ENCODE measurements at regions not wholly inside any gene's neighbourhood (a gene's known extent, or its start where the extent isn't known, plus 50 kb on each side); places are given as distances from the start of the nearest gene placed in this dataset.

DNA sequence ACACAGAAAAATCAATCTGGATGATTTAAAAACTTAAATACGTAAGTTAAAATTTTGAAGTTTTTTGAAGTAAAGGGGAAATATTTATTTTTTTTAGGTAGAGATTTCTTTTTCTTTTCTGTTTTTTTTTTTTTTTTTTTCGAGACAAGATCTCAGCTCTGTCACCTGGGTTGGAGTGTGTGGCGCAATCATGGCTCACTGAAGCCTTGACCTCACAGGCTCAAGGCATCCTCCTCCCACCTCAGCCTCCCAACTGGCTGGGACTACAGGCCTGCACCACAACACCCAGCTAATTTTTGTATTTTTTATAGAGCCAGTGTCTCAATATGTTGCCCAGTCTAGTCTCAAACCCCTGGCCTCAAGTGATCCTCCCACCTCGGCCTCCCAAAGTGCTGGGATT, 120.4 kb upstream of the CLDN10 start:
- no peak for TF ChIP-seq CTCF (IDR thresholded peaks at IDR 0.05; ENCODE audit: low read depth, low read length, missing control alignments)
- no peak for DNase-seq (ENCODE audit: extremely low read depth, low read depth)
- H3K4me3 ChIP-seq (replicated peaks; ENCODE audit: low read depth, low read length), result no peak overlapping the region

DNA sequence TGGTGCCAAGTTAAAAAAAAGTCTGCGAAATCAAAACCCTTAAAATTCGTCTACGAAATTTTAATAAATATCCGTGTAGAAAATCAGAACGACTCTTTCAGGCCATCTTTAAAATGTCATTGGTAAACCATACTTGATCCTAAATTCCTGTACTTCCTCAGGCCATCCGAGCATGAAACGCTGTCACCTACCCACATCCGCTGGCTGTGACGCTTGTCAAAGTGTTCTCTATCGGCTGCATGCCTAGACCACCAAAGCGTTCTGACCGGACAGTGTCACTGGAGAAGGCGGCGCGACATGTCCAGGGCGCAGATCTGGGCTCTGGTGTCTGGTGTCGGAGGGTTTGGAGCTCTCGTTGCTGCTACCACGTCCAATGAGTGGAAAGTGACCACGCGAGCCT, 119.0 kb upstream of the CLDN10 start:
- no peak for DNase-seq (ENCODE audit: extremely low read depth, low read depth)
- no peak overlapping the region for H3K4me3 ChIP-seq (replicated peaks; ENCODE audit: low read depth, low read length)
- TF ChIP-seq CTCF (IDR thresholded peaks at IDR 0.05; ENCODE audit: low read depth, low read length, missing control alignments), result no peak

DNA sequence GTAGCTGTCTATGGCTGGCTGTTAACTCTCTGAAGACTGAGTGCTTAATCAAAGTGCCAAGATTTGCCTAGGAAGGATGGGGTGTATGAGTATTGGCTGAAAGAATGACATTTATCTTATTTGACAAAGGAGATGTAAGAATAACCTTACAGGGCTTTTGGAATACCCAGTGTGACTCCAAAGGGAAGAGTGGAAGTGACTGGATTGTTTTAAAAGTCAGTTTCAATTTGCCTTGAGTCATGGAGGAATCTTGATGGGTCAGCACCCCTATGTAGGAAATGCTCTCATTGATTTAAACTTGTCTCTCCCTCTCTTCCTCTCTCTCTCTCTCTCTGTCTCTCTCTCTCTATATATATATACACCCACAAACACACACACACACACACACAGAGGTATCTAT, 118.4 kb upstream of the CLDN10 start:
- TF ChIP-seq CTCF (IDR thresholded peaks at IDR 0.05; ENCODE audit: low read depth, low read length, missing control alignments), result no peak
- no peak overlapping the region for H3K4me3 ChIP-seq (replicated peaks; ENCODE audit: low read depth, low read length)
- no peak for DNase-seq (ENCODE audit: extremely low read depth, low read depth)

DNA sequence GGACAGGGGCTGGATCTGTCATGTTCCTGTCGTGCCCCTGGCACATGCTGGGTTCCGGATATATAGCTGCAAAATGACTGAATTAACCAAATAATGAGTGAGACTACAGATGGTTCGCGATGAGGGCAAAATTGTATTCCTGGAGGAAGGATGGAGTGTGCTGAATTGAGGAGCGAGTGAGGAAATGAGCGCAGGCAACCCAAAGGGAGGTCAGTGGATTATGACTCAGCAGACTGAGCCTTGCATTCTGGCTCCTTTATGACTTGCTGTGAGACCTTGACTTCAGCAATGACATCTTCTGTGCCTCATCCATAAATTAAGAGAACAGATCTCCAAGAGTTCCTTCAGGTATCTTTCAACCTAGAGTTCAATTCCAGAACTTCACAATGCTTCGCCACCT, 115.0 kb upstream of the CLDN10 start:
- TF ChIP-seq CTCF (IDR thresholded peaks at IDR 0.05; ENCODE audit: low read depth, low read length, missing control alignments), result no peak

DNA sequence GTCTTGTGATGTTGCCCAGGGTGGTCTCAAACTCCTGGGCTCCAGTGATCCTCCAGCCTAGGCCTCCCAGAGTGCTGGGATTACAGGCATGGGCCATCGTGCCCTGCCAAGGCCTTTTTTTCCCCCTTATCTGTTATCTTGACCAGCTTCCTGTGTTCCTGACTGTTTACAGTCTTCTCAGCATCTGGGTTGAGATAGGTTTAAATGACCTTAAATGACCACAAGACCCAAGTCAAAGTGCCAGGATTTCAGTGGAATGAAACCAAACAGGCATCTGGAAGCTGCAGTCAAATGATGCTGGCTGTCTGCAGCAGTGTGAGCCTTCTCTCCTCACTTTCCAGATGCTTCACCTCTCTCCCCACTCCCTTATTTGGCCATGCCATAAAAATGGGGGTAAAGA, 114.2 kb upstream of the CLDN10 start:
- H3K4me3 ChIP-seq (replicated peaks; ENCODE audit: low read depth, low read length), result no peak overlapping the region
- DNase-seq (ENCODE audit: extremely low read depth, low read depth), result no peak
- no peak for TF ChIP-seq CTCF (IDR thresholded peaks at IDR 0.05; ENCODE audit: low read depth, low read length, missing control alignments)

More for the DNA sequence above, 115.0 kb upstream of the CLDN10 start:
- no peak for DNase-seq (ENCODE audit: extremely low read depth, low read depth)
- no peak overlapping the region for H3K4me3 ChIP-seq (replicated peaks; ENCODE audit: low read depth, low read length)

DNA sequence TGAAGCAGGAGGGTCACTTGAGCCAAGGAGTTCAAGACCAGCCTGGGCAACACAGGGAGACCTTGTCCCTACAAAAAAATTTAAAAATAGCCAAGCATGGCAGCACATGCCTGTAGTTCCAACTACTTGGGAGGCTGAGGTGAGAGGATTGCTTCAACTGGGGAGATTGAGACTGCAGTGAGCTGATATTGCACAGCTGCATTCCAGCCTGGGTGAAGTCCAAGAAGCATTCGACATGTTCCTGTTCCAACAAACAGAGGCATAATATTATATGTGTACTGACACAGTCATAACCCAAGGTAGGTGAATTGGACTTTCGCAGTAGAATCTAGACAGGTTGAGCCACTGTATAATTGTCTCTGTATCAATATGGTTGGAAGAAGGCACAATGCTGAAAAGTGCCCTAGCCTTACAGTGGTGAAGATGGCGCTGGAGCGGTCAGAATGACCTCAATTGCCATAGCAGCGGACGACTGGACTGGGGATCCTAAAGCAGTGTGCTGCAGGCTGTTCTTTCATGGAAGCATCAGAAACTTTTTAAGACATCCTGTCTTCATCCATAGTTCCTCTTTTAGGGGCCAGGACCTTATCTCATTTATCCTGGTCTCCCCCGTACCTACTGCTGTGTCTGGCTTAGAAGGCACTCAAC, 112.0 kb upstream of the CLDN10 start:
- no peak overlapping the region for H3K4me3 ChIP-seq (replicated peaks; ENCODE audit: low read depth, low read length)
- TF ChIP-seq CTCF (IDR thresholded peaks at IDR 0.05; ENCODE audit: low read depth, low read length, missing control alignments), result no peak
- no peak for DNase-seq (ENCODE audit: extremely low read depth, low read depth)

DNA sequence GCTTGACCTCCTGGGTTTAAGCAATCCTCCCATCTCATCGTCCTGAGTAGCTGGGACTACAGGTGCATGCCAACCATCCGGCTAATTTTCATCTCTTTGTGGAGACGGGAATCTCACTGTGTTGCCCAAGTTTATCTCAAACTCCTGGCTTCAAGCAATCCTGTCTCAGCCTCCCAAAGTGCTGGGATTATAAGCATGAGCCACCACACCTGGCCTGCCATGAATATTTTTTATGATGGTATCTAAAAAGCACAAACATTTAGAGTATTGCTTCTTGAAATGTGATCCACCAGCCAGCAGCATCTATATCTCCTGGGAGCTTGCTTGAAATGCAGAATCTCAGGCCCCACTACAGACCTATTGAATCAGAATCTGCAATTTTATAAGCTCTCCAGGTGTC, 111.2 kb upstream of the CLDN10 start:
- H3K4me3 ChIP-seq (replicated peaks; ENCODE audit: low read depth, low read length), result no peak overlapping the region
- no peak for TF ChIP-seq CTCF (IDR thresholded peaks at IDR 0.05; ENCODE audit: low read depth, low read length, missing control alignments)

More for the DNA sequence above, 111.2 kb upstream of the CLDN10 start:
- DNase-seq (ENCODE audit: extremely low read depth, low read depth), result no peak

Data from HFF-Myc (cell line).